HFFc6 (cell line): ENCODE measurements at regions not wholly inside any gene's neighbourhood (a gene's known extent, or its start where the extent isn't known, plus 50 kb on each side); places are given as distances from the start of the nearest gene placed in this dataset.

Source experiments
- DNase-seq: peaks from one replicate; pipeline ENCODE4 v3.0.0-alpha.2; 2018
- H3K27ac Mint-ChIP-seq: 2 replicates; pipeline ENCODE4 v1.8.0; 2020; ENCODE audit warnings: mild to moderate bottlenecking, mixed read lengths
- H3K27me3 Mint-ChIP-seq: 2 replicates; pipeline ENCODE4 v1.8.0; 2021; ENCODE audit warnings: mild to moderate bottlenecking, moderate library complexity, mixed read lengths; ENCODE audit not compliant: insufficient read depth
- H3K36me3 Mint-ChIP-seq: 2 replicates; pipeline ENCODE4 v1.8.0; 2021; ENCODE audit warnings: low read depth, mixed read lengths
- H3K4me1 Mint-ChIP-seq: 2 replicates; pipeline ENCODE4 v1.8.0; 2020; ENCODE audit warnings: low read depth, mixed read lengths
- H3K4me3 Mint-ChIP-seq: 2 replicates; pipeline ENCODE4 v1.8.0; 2020; ENCODE audit warnings: mild to moderate bottlenecking, moderate library complexity, mixed read lengths
- H3K9me3 Mint-ChIP-seq: 2 replicates; pipeline ENCODE4 v1.8.0; 2020; ENCODE audit warnings: mild to moderate bottlenecking, mixed read lengths
- CTCF ChIP-seq: fragments of 200-600 bp; sonication (generic); IDR thresholded peaks from 2 replicates; pipeline ENCODE4 v1.5.0; 2021; ENCODE audit warnings: antibody characterized with exemption, mild to moderate bottlenecking

DNA sequence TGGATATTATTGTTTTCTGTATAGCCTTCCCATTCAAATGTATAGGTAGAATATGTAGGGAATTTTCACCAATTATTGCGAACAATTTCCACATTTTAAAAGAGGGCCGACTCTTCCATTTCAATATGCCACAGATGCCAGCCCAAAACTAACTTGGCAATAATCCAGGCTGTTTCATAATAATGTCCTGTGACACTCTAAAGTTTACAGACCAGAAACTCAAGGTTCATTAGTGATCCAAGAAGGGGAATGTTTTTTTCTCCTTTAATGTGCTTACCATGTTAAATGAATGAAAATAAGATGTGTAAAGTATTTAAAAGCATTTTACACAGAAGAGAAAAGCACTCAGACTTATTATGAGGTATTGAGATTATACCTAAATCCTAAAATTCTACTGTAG lies 63.0 kb upstream of the FAM3C start:
- Mint-ChIP-seq H3K4me1 (peaks cover 6% of the 10 kb centered on the region; the same call in 1 of the 2 replicates), H3K27me3 (peaks cover 5% of the 10 kb centered on the region), H3K36me3 (no peaks in the 10 kb centered on the region), H3K4me3 (no peak overlapping the region), H3K9me3 (no peaks in the 10 kb centered on the region), H3K27ac (no peak overlapping the region)
- no peak for TF ChIP-seq CTCF
- no peak for DNase-seq

DNA sequence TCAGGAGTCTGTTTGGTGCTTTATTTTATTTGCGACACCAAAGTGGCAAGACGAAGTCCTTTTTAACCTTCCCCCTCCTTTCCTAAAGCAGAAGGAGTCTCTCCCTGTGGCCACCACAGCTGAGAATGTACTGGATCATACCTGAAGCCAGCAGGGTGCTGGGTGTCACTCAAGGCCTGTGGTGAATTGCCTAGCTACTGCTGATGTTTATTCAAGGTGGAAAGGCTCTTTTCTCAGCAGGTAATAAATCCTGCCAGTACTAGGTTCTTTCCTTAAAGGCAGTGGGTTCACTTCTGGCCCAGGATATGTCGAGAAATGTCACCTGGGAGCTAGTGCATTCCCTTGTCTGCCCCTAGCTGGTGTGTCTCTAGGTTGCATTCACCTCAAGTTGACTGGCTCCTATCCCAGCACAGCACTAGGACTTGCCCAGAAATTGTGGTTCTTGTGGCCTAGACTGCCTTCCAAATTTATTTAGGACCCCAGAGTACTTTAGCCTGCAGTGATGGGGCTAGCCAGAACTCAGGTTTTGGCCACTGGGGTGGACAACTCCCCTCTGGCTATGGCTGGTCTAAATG lies 60.8 kb upstream of the FAM3C start:
- peaks cover 2% of the 10 kb centered on the region for H3K27me3 Mint-ChIP-seq
- no peaks in the 10 kb centered on the region for H3K36me3 Mint-ChIP-seq
- no peak overlapping the region for H3K4me3 Mint-ChIP-seq

DNA sequence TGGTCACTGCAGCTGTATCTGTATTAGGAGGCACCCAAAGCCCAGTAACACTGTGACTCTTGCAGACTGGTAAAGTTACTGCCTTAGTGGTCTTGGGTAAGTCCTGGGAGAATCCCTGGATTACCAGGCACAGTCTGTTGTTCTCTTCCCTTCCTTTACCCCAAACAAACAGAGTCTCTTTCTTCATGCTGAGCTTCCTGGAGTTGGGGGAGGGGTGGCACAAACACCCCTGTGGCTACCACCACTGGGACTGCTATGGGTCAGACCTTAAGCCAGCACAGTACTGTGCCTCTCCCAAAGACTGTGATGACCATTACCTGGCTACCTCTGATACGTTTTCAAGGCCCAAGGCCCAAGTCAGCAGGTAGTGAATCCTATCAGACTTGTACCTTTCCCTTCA lies 59.9 kb upstream of the FAM3C start:
- Mint-ChIP-seq H3K9me3 (no peaks in the 10 kb centered on the region), H3K4me1 (peaks cover 22% of the 10 kb centered on the region), H3K4me3 (no peak overlapping the region), H3K27ac (no peak overlapping the region), H3K27me3 (peaks cover 4% of the 10 kb centered on the region), H3K36me3 (no peaks in the 10 kb centered on the region)
- DNase-seq = no peak
- no peak for TF ChIP-seq CTCF

More for the DNA sequence above, 60.8 kb upstream of the FAM3C start:
- Mint-ChIP-seq H3K9me3 (no peaks in the 10 kb centered on the region), H3K27ac (no peak overlapping the region), H3K4me1 (peaks cover 16% of the 10 kb centered on the region)
- no peak for TF ChIP-seq CTCF
- no peak for DNase-seq

DNA sequence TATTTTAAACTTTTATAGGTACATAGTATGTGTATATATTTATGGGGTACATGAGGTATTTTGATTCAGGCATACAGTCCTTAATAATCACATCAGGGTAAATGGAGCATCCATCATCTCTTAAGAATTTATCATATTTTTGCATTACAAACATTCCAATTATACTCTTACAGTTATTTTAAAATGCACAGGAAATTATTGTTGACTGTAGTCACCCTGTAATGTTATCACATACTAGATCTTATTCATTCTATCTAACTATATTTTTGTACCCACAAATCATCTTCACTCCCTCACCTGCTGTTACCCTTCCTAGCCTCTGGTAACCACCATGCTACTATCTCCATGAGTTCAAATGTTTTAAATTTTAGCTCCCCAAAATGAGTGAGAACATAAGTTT lies 56.3 kb upstream of the FAM3C start:
- Mint-ChIP-seq H3K9me3 (no peaks in the 10 kb centered on the region), H3K4me1 (peaks cover 27% of the 10 kb centered on the region), H3K36me3 (no peaks in the 10 kb centered on the region), H3K27ac (no peak overlapping the region), H3K27me3 (peaks cover 5% of the 10 kb centered on the region), H3K4me3 (no peak overlapping the region)
- no peak for DNase-seq
- no peak for TF ChIP-seq CTCF

GRCh38 chr7:121451367-121452094 lies 55.4 kb upstream of the FAM3C start:
- no peaks in the 10 kb centered on the region for H3K36me3 Mint-ChIP-seq
- H3K4me3 Mint-ChIP-seq = no peak overlapping the region
- DNase-seq = no peak
- H3K27me3 Mint-ChIP-seq = peaks cover 5% of the 10 kb centered on the region
- TF ChIP-seq CTCF = no peak
- H3K4me1 Mint-ChIP-seq = peaks cover 36% of the 10 kb centered on the region
- H3K27ac Mint-ChIP-seq = no peak overlapping the region; the same call in 1 of the 2 replicates
- no peaks in the 10 kb centered on the region for H3K9me3 Mint-ChIP-seq
